Stomach (tissue), 8 donors: ENCODE measurements at regions not wholly inside any gene's neighbourhood (a gene's known extent, or its start where the extent isn't known, plus 50 kb on each side); places are given as distances from the start of the nearest gene placed in this dataset.

ENCODE experiments used
- DNase-seq, 2 donors: peaks; one replicate each; pipeline versions ENCODE4 v3.0.0 to v3.0.0-alpha.2; 2013 to 2019
- H3K27ac ChIP-seq, 5 donors: fragments of 200-600 bp in 4 of 5; sonication (generic) in 4 of 5; one replicate each; pipeline ENCODE4 v1.5.1; 2013 to 2019; ENCODE audit warnings: mild to moderate bottlenecking in 1 of 5, moderate library complexity in 1 of 5
- H3K27me3 ChIP-seq, 3 donors: fragments of 200-600 bp; sonication (generic); one replicate each; pipeline ENCODE4 v1.5.1; 2017 to 2019; ENCODE audit warnings: mixed run types in 1 of 3
- H3K36me3 ChIP-seq, 4 donors: fragments of 200-600 bp; sonication (generic); 1 replicate in 3 of 4; 2 replicates in 1 of 4; pipeline ENCODE4 v1.5.1; 2016 to 2019
- H3K4me1 ChIP-seq, 4 donors: fragments of 200-600 bp; sonication (generic); one replicate each; pipeline ENCODE4 v1.5.1; 2016 to 2019
- H3K4me3 ChIP-seq, 4 donors: fragments of 200-600 bp; sonication (generic) in 3 of 4; one replicate each; pipeline ENCODE4 v1.5.1; 2016 to 2019; ENCODE audit warnings: mild to moderate bottlenecking in 1 of 4
- H3K9me3 ChIP-seq, 4 donors: fragments of 200-600 bp; sonication (generic); one replicate each; pipeline ENCODE4 v1.5.1; 2016 to 2019
- EP300 ChIP-seq: sonication (generic); formaldehyde crosslinking; IDR thresholded peaks from one replicate; pipeline ENCODE4 v1.6.1; 2017; ENCODE audit warnings: antibody characterized with exemption
- POLR2A ChIP-seq, 4 donors: fragments of 450-650 bp; IDR thresholded peaks; one replicate each; pipeline ENCODE4 v1.6.1; 2016; ENCODE audit warnings: antibody characterized with exemption in 4 of 4, control low read depth in 2 of 4, mild to moderate bottlenecking in 1 of 4, moderate library complexity in 1 of 4
- POLR2AphosphoS5 ChIP-seq, 3 donors: sonication (generic); formaldehyde crosslinking; IDR thresholded peaks; one replicate each; pipeline ENCODE4 v1.6.1; 2016; ENCODE audit warnings: antibody characterized with exemption in 3 of 3
- WGBS, 5 donors: extraction: QIAGEN DNeasy Blood & Tissue Kit in 3 of 5; methylation state at CpG; one replicate each; pipeline versions ENCODE4 v1.1.5 to v1.1.7; 2013 to 2018; 5-methylcytosine and 5-hydroxymethylcytosine counted together
- intact Hi-C: fragments of 100-400 bp; cut with DNase I; formaldehyde crosslinking; loops from one replicate; pipeline ENCODE4 v1.15.1; 2023; ENCODE audit warnings: low total_unique reads
- TF ChIP-seq, protein P1 (sequence below), 7 experiments: fragments of 450-650 bp in 4 of 7; fragments of 200-600 bp in 3 of 7; sonication (generic) in 3 of 7; IDR thresholded peaks; one replicate each; pipeline ENCODE4 v1.5.1; 2016 to 2019; ENCODE audit warnings: antibody characterized with exemption in 7 of 7, control low read depth in 2 of 7, mild to moderate bottlenecking in 1 of 7
- donor health status: healthy with polysubstance abuse.
- donor health status: Bipolar disorder and iron deficiency.
- donor health status: healthy.

DNA sequence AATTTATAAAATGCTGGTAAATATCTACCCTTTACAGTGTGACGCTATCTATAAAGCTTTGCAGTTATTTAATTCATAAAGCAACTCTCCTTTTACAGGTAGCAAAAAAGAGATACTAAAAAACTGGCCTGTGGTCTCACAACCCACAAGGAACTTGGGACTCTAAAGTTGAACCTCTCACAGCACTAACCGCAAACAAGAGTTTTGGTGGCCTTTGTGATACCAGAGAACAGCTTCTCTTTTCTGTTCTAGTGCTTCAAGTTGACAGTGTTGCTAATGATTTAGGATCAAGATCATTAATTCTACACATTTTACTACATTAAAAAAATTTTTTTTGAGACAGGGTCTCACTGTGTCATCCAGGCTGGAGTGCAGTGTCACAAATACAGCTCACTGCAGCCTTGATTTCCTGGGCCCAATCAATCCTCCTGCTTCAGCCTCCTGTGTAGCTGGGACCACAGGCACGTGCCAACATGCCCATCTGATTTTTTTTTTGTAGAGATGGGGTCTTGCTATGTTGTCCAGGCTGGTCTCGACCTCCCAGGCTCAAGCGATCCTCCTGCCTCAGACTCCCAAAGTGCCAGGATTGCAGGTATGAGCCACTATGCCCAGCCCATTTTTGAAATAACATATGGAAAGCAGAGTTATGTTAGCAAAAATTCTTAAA lies 56.0 kb upstream of the ST8SIA6 start:
- Histone ChIP-seq H3K27ac (no peak overlapping the region), H3K4me1 (peaks cover 0 to 9% (median 4%) of the 10 kb centered on the region in 4 donors), H3K4me3 (no peak overlapping the region), H3K36me3 (no peaks in the 10 kb centered on the region), H3K27me3 (no peaks in the 10 kb centered on the region), H3K9me3 (no peaks in the 10 kb centered on the region)
- intact Hi-C loops = no loop called here
- no peak for DNase-seq
- WGBS, 5 donors = 69 to 79% (median 75%) methylated on average over 5 of the region's 5 CpGs
- TF ChIP-seq POLR2AphosphoS5 (IDR thresholded peaks at IDR 0.05) (no peak), POLR2A (IDR thresholded peaks at IDR 0.05) (no peak), EP300 (no peak)
- TF ChIP-seq, protein P1, sequence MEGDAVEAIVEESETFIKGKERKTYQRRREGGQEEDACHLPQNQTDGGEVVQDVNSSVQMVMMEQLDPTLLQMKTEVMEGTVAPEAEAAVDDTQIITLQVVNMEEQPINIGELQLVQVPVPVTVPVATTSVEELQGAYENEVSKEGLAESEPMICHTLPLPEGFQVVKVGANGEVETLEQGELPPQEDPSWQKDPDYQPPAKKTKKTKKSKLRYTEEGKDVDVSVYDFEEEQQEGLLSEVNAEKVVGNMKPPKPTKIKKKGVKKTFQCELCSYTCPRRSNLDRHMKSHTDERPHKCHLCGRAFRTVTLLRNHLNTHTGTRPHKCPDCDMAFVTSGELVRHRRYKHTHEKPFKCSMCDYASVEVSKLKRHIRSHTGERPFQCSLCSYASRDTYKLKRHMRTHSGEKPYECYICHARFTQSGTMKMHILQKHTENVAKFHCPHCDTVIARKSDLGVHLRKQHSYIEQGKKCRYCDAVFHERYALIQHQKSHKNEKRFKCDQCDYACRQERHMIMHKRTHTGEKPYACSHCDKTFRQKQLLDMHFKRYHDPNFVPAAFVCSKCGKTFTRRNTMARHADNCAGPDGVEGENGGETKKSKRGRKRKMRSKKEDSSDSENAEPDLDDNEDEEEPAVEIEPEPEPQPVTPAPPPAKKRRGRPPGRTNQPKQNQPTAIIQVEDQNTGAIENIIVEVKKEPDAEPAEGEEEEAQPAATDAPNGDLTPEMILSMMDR (IDR thresholded peaks at IDR 0.05) = no peak

DNA sequence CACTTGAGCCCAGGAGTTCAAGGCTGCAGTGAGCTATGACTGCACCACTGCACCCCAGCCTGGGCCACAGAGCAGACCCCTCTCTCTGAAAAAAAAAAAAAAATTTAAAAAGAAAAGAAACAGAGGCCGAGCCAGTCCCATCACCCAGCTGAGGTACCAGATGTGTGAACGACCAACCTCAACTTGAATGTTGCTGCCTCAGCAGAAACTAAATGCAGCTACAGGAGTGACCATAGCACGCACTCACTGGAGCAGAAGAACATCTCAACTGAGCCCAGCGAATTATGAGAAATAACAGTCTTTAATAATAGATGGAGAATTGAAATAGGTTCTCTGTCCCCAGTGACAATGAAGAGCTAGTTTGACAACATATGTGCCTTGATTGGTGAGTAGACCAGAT lies 53.1 kb upstream of the ST8SIA6 start:
- peaks cover 0 to 7% (median 2%) of the 10 kb centered on the region in 4 donors for H3K4me1 ChIP-seq
- no peaks in the 10 kb centered on the region for H3K36me3 ChIP-seq
- no peaks in the 10 kb centered on the region for H3K27me3 ChIP-seq
- TF ChIP-seq, protein P1 (IDR thresholded peaks at IDR 0.05) = no peak
- TF ChIP-seq EP300 (no peak), POLR2A (IDR thresholded peaks at IDR 0.05) (no peak), POLR2AphosphoS5 (IDR thresholded peaks at IDR 0.05) (no peak)
- intact Hi-C loops = no loop called here
- DNase-seq = no peak
- no peak overlapping the region for H3K4me3 ChIP-seq
- 88 to 95% (median 94%) methylated on average over 4 of the region's 4 CpGs for WGBS, 5 donors
- no peaks in the 10 kb centered on the region for H3K9me3 ChIP-seq
- H3K27ac ChIP-seq = no peak overlapping the region

DNA sequence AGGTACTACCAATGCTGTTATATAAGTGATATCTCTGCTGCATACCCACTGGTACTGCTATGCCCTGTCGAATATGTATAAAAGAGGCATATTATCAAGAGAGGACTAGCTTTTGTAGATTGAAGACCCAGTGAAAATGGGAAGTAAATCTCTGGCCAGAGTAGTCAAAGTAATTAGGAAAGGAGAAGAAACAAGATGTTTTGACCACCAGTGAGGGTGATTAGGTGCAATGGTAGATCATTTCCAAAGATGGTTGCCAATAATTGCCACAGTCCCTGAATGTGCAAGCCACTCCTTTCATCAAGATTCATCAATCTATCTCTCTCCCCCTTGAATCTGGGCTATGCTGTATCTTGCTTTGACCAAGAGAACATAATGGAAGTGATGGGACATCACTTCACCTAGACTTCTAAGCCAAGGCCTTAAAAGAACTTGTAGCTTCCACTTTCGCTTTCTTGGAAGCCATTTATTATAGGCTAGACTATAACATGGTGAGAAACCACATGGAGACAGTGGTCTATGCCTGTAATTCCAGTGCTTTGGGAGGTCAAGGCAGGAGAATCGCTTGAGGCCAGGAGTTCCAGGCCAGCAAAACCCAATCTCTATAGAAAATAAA lies 52.6 kb upstream of the ST8SIA6 start:
- no peak overlapping the region for H3K4me3 ChIP-seq
- no peak overlapping the region for H3K27ac ChIP-seq
- no peaks in the 10 kb centered on the region for H3K27me3 ChIP-seq
- peaks cover 0 to 1% (median 0%) of the 10 kb centered on the region in 4 donors for H3K4me1 ChIP-seq
- no peak for DNase-seq
- intact Hi-C loops = no loop called here
- no peaks in the 10 kb centered on the region for H3K36me3 ChIP-seq
- H3K9me3 ChIP-seq = no peaks in the 10 kb centered on the region
- TF ChIP-seq, protein P1 (IDR thresholded peaks at IDR 0.05) = no peak
- TF ChIP-seq EP300 (no peak), POLR2AphosphoS5 (IDR thresholded peaks at IDR 0.05) (no peak), POLR2A (IDR thresholded peaks at IDR 0.05) (no peak)
- WGBS, 5 donors = 87 to 96% (median 92%) methylated on average over 3 of the region's 3 CpGs

DNA sequence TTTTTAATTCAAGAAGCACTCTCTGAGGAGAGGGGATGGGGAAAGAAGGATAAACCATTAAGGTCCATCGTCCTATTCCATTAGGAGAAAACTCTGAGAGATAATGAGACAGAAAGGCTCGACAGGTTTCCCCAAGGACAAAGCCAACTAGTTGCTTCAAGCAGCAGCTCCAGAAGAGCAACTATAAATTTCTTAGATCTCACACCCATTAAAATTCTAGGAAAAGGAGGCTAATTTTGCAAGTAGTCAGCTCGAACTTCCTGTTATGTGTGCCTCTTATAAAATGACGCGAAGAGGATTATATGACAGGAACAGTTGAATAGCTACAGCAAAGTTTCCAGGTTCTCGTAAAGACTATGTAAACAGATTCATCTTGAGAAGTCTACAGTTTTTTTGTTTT lies 52.0 kb upstream of the ST8SIA6 start:
- H3K36me3 ChIP-seq = no peaks in the 10 kb centered on the region
- H3K9me3 ChIP-seq = no peaks in the 10 kb centered on the region
- H3K4me1 ChIP-seq = no peaks in the 10 kb centered on the region
- H3K27me3 ChIP-seq = no peaks in the 10 kb centered on the region
- intact Hi-C loops = no loop called here
- DNase-seq = no peak
- TF ChIP-seq EP300 = no peak
- TF ChIP-seq, protein P1 (IDR thresholded peaks at IDR 0.05) = no peak
- no peak for TF ChIP-seq POLR2A (IDR thresholded peaks at IDR 0.05)
- TF ChIP-seq POLR2AphosphoS5 (IDR thresholded peaks at IDR 0.05) = no peak
- H3K4me3 ChIP-seq = no peak overlapping the region
- no peak overlapping the region for H3K27ac ChIP-seq
- 67 to 83% (median 79%) methylated on average over 6 of the region's 6 CpGs for WGBS, 5 donors
